ENCODE measurements at regions not wholly inside any gene's neighbourhood (a gene's known extent, or its start where the extent isn't known, plus 50 kb on each side); places are given as distances from the start of the nearest gene placed in this dataset.
"Not testable (repeated sequence)": the region's sequence is repeated elsewhere in the genome, so short reads cannot be mapped to it uniquely, and the experiment has no call there.

DNA sequence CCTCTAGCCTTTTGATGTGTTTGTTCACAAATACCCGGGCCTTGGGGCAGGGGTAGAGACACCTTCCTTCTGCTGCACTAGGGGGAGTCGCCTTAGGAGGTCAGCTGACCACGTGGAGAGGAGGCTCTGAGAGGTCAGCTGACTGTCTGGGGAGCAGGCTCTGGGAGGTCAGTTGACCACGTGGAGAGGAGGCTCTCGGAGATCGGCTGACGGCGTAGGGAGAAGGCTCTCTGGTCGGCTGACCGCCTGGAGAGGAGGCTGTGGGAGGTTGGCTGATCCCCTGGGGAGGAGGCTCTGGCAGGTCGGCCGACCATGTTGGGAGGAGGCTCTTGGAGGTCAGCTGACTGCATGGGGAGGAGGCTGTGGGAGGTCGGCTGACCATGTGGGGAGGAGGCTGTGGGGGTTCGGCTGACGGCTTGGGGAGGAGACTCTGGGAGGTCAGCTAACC is 59.6 kb upstream of the LYZL1 start:
- no peak for DNase-seq

DNA sequence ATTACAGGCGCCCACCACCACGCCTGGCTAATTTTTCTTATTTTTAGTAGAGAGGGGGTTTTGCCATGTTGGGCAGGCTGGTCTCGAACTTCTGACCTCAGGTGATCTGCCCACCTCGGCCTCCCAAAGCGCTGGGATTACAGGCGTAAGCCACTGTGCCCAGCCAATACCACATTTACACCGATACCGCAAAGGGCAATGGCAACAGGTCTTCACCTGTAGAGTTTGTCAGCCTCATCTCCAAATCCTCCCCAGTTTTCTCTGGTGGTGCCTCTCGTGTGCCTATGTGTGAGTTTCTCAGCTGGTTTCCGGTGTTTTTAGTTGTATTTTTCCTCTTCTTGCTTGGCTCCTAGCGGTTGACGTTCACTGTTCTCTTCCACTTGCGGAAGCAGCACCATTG is 52.0 kb upstream of the LYZL1 start:
- not testable (repeated sequence) for DNase-seq

DNA sequence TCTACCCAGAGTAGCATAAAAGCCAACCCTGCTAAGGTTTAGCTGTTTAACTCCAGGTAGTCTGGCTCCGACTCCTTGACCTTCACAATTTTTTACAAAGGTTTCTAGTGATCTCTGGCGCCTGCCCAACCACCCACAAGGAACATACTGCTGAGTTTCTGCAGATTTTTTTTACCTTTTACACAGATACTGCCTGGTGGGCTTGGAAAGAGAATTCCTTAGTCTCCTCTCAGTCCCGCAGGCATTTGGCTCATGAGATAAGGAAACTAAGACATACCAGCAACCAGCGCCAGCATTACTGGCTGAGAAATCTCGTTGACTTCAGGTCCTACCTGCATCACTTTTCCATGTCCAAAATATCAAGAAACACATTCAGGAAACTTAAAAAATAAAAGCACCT is 51.1 kb upstream of the LYZL1 start:
- DNase-seq: no peak

DNA sequence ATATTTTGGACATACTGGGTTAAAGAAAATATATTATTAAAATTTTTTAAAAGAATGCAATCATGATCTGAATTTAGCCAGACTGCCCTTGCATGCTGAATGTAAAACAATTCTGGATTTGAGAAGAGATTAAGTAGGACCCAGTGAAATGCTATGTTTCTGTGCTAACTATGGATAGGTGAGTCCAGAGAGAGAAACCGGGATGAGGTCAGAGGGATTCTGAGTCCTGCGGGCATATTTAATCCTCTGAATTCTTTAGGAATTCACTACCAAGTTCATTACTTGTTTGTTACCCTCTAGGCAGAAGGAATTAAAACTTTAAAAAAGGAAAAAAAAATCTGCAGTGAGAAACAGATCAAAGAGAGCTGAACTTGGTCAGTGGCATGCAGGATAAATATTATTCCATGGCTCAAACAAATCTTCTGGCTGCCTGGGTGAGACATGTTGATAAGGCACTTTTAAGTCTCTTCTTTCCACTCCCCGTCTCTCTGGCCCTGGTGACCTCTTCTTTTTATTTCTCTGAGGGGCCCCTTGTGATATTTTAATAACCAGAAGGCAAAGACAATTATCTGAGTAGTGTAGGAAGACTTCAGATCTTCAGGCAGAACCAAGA is 50.2 kb upstream of the LYZL1 start:
- DNase-seq: no peak

Measured in MV-4-11 (cell line).